IMR-90 (cell line): ENCODE measurements at regions not wholly inside any gene's neighbourhood (a gene's known extent, or its start where the extent isn't known, plus 50 kb on each side); places are given as distances from the start of the nearest gene placed in this dataset.
A peak's percentile ranks its signal among the peaks of the same experiment; 100 is the strongest.

ENCODE experiments used
- ATAC-seq: fragments of 200-7000 bp; cut with Tn5 transposase; 2 replicates; pipeline ENCODE4 v1.9.1; 2020; ENCODE audit warnings: low read depth, mild to moderate bottlenecking, moderate library complexity
- BruUV-seq: library from RNA; stranded (reverse); fragments of 400-500 nt; replicated peaks from 2 replicates; lab custom pipeline; 2021; lab: Mats Ljungman, UMichigan
- CTCF ChIA-PET: fragments of 300-600 bp; formaldehyde crosslinking; extraction: SDS; loops from one replicate; lab custom pipeline; 2021; ENCODE audit warnings: antibody characterized with exemption; lab: Yijun Ruan, JAX
- POLR2A ChIA-PET: fragments of 300-600 bp; sonication (Branson Sonifier 250); formaldehyde crosslinking; loops from one replicate; lab custom pipeline; 2022; ENCODE audit warnings: antibody characterized with exemption; ENCODE audit not compliant: unreplicated experiment; lab: Charles Lee
- DNase-seq: peaks from one replicate; pipeline ENCODE4 v3.0.0; 2013
- H2AFZ ChIP-seq: replicated peaks from 2 replicates; pipeline ENCODE3; 2013; ENCODE audit warnings: low read length, mild to moderate bottlenecking; ENCODE audit not compliant: poor library complexity
- H2AK5ac ChIP-seq: 2 replicates; pipeline ENCODE4 v1.6.1; 2013; ENCODE audit warnings: low read depth, low read length, inconsistent platforms
- H2AK9ac ChIP-seq: replicated peaks from 2 replicates; pipeline ENCODE3; 2013; ENCODE audit warnings: mild to moderate bottlenecking, low read depth, low read length, moderate library complexity; ENCODE audit not compliant: poor library complexity
- H2BK120ac ChIP-seq: 2 replicates; pipeline ENCODE4 v1.6.1; 2013; ENCODE audit warnings: low read depth, low read length, inconsistent platforms
- H2BK15ac ChIP-seq: 3 replicates; pipeline ENCODE4 v1.6.1; 2013; ENCODE audit warnings: low read depth, low read length, inconsistent platforms
- H2BK20ac ChIP-seq: 2 replicates; pipeline ENCODE4 v1.6.1; 2013; ENCODE audit warnings: low read depth, mild to moderate bottlenecking, inconsistent platforms, low read length, moderate library complexity
- H2BK5ac ChIP-seq: 2 replicates; pipeline ENCODE4 v1.6.1; 2013; ENCODE audit warnings: mild to moderate bottlenecking, low read depth, low read length, inconsistent platforms; ENCODE audit not compliant: poor library complexity, severe bottlenecking
- H3K14ac ChIP-seq: replicated peaks from 2 replicates; pipeline ENCODE4 v1.6.1; 2013; ENCODE audit warnings: low read depth, low read length, inconsistent platforms
- H3K18ac ChIP-seq: 2 replicates; pipeline ENCODE4 v1.6.1; 2013; ENCODE audit warnings: low read depth, low read length, control low read depth
- H3K23ac ChIP-seq: 2 replicates; pipeline ENCODE4 v1.6.1; 2013; ENCODE audit warnings: low read depth, low read length, inconsistent platforms
- H3K27ac ChIP-seq: 2 replicates; pipeline ENCODE4 v1.5.1; 2013; ENCODE audit warnings: mild to moderate bottlenecking, control low read depth, low read length; ENCODE audit not compliant: insufficient read depth
- H3K27me3 ChIP-seq: 2 replicates; pipeline ENCODE4 v1.6.1; 2013; ENCODE audit warnings: low read length; ENCODE audit not compliant: control insufficient read depth, insufficient read depth
- H3K36me3 ChIP-seq: 2 replicates; pipeline ENCODE4 v1.6.1; 2013; ENCODE audit warnings: low read length, mixed read lengths; ENCODE audit not compliant: control insufficient read depth, insufficient read depth
- H3K4ac ChIP-seq: 2 replicates; pipeline ENCODE4 v1.6.1; 2013; ENCODE audit warnings: low read depth, low read length, inconsistent platforms
- H3K4me1 ChIP-seq: 2 replicates; pipeline ENCODE4 v1.6.1; 2013; ENCODE audit warnings: low read length, mixed read lengths; ENCODE audit not compliant: control insufficient read depth, insufficient read depth
- H3K4me2 ChIP-seq: 2 replicates; pipeline ENCODE4 v1.6.1; 2013; ENCODE audit warnings: low read depth, mild to moderate bottlenecking, control low read depth, low read length, moderate library complexity
- H3K4me3 ChIP-seq: 2 replicates; pipeline ENCODE4 v1.5.1; 2013; ENCODE audit warnings: low read depth, mild to moderate bottlenecking, control low read depth, low read length, moderate library complexity; ENCODE audit not compliant: insufficient read depth
- H3K56ac ChIP-seq: 2 replicates; pipeline ENCODE4 v1.6.1; 2013; ENCODE audit warnings: low read length, inconsistent platforms; ENCODE audit not compliant: insufficient read depth; ENCODE audit errors: extremely low read depth
- H3K79me1 ChIP-seq, 2 experiments: 2 replicates each; pipeline ENCODE4 v1.6.1; 2013; ENCODE audit warnings: low read length in 2 of 2, inconsistent platforms in 1 of 2, low read depth in 1 of 2
- H3K9ac ChIP-seq: 2 replicates; pipeline ENCODE4 v1.6.1; 2013; ENCODE audit warnings: low read depth, low read length, control low read depth
- H3K9me1 ChIP-seq: 2 replicates; pipeline ENCODE4 v1.6.1; 2013; ENCODE audit warnings: low read length, inconsistent platforms; ENCODE audit not compliant: insufficient read depth
- H3K9me3 ChIP-seq: 2 replicates; pipeline ENCODE4 v1.6.1; 2013; ENCODE audit warnings: low read length; ENCODE audit not compliant: control insufficient read depth, insufficient read depth
- H4K20me1 ChIP-seq: 2 replicates; pipeline ENCODE4 v1.6.1; 2013; ENCODE audit warnings: low read length, inconsistent platforms; ENCODE audit not compliant: insufficient read depth
- H4K5ac ChIP-seq: 2 replicates; pipeline ENCODE4 v1.6.1; 2013; ENCODE audit warnings: mild to moderate bottlenecking, low read depth, low read length, control low read depth
- H4K8ac ChIP-seq, 2 experiments: 2 replicates each; pipeline ENCODE4 v1.6.1; 2013; ENCODE audit warnings: low read depth in 2 of 2, low read length in 2 of 2, control low read depth in 1 of 2, inconsistent platforms in 1 of 2
- H4K91ac ChIP-seq: 2 replicates; pipeline ENCODE4 v1.6.1; 2013; ENCODE audit warnings: low read depth, low read length, inconsistent platforms; ENCODE audit not compliant: insufficient read depth
- CHD1 ChIP-seq: IDR thresholded peaks from 2 replicates; pipeline ENCODE4 v1.6.1; 2012; ENCODE audit warnings: low read depth, low read length, improper control_type of control experiment
- MAFK ChIP-seq: IDR thresholded peaks from 2 replicates; pipeline ENCODE4 v1.6.1; 2012; ENCODE audit warnings: low read depth, low read length, improper control_type of control experiment
- POLR2A ChIP-seq: IDR thresholded peaks from 2 replicates; pipeline ENCODE4 v1.6.1; 2012; ENCODE audit warnings: mild to moderate bottlenecking, low read depth, low read length
- RAD21 ChIP-seq: IDR thresholded peaks from 2 replicates; pipeline ENCODE4 v1.6.1; 2012; ENCODE audit warnings: low read length, improper control_type of control experiment
- RCOR1 ChIP-seq: IDR thresholded peaks from 2 replicates; pipeline ENCODE4 v1.6.1; 2012; ENCODE audit warnings: mild to moderate bottlenecking, low read length, improper control_type of control experiment; ENCODE audit not compliant: insufficient replicate concordance
- WGBS, 2 experiments: methylation state at CpG; one replicate each; pipeline versions ENCODE4 v1.1.5 to v1.1.7; 2013; ENCODE audit warnings: missing lambda C conversion rate in 2 of 2; ENCODE audit not compliant: insufficient read length in 1 of 2; ENCODE audit errors: extremely low coverage in 2 of 2; 5-methylcytosine and 5-hydroxymethylcytosine counted together
- dilution Hi-C: fragments of 300-500 bp; cut with HindIII; formaldehyde crosslinking; loops from one replicate; pipeline ENCODE4 v1.14.3; 2018; ENCODE audit warnings: low sequenced_read_pairs; ENCODE audit not compliant: unreplicated experiment
- in situ Hi-C: fragments of 300-500 bp; cut with MboI; formaldehyde crosslinking; loops from 3 replicates; pipeline ENCODE4 v1.14.3; 2019; ENCODE audit warnings: low sequenced_read_pairs, inconsistent platforms, mixed read lengths
- intact Hi-C: fragments of 100-400 bp; cut with micrococcal nuclease; formaldehyde crosslinking; loops from 2 replicates; pipeline ENCODE4 v1.10.0; 2022

GRCh38 chr18:46299465-46300008 lies 195.4 kb downstream of the HAUS1 start:
- no peak for DNase-seq
- intact Hi-C loops = no loop called here
- dilution Hi-C loops = no loop called here

More at GRCh38 chr18:46299465-46300008, 195.4 kb downstream of the HAUS1 start:
- Histone ChIP-seq H2AK5ac (no peak overlapping the region), H3K9ac (no peak overlapping the region), H2BK120ac (no peak overlapping the region), H2BK5ac (no peak overlapping the region), H4K8ac (no peak overlapping the region), H3K9me3 (peaks cover 3% of the 10 kb centered on the region; the same call in 1 of the 2 replicates), H3K36me3 (no peaks in the 10 kb centered on the region), H2BK15ac (no peak overlapping the region), H2BK20ac (no peak overlapping the region), H3K4ac (no peak overlapping the region), H3K18ac (no peak overlapping the region), H3K4me1 (no peaks in the 10 kb centered on the region), H3K9me1 (no peaks in the 10 kb centered on the region), H2AFZ (no peak overlapping the region), H3K4me2 (no peak overlapping the region), H3K23ac (no peak overlapping the region), H3K4me3 (no peak overlapping the region), H4K20me1 (no peaks in the 10 kb centered on the region), H2AK9ac (no peak overlapping the region), H4K91ac (no peak overlapping the region), H3K27me3 (peaks cover 5% of the 10 kb centered on the region; the same call in 1 of the 2 replicates), H3K56ac (no peak overlapping the region; the same call in 1 of the 2 replicates), H4K5ac (no peak overlapping the region), H3K79me1 (no peaks in the 10 kb centered on the region), H3K27ac (no peak overlapping the region), H3K14ac (no peak overlapping the region)
- BruUV-seq = no TSS peak
- in situ Hi-C loops = loop anchor here (10.0 kb wide), 1 partner anchor 355 kb away; the partner anchor contains the start of gene LOXHD1
- no peak for ATAC-seq
- CTCF ChIA-PET = no interaction called here
- WGBS, 2 experiments = 51% methylated on average over 3 of the region's 7 CpGs; no CpG with 5 or more reads in 1 of the 2 experiments
- POLR2A ChIA-PET = no interaction called here
- TF ChIP-seq CHD1 (no peak), RCOR1 (no peak), RAD21 (no peak), MAFK (peak; percentile 93), POLR2A (no peak)
